Heart right ventricle (tissue), 16 donors: ENCODE measurements at regions not wholly inside any gene's neighbourhood (a gene's known extent, or its start where the extent isn't known, plus 50 kb on each side); places are given as distances from the start of the nearest gene placed in this dataset.

Experiments used
- ATAC-seq, 8 donors: fragments of 200-7000 bp; cut with Tn5 transposase; one replicate each; pipeline ENCODE4 v1.9.1; 2020; ENCODE audit warnings: mild to moderate bottlenecking in 8 of 8, moderate library complexity in 8 of 8, moderate number of reproducible peaks in 1 of 8
- DNase-seq, 2 donors: peaks; one replicate each; pipeline ENCODE4 v3.0.0-alpha.2; 2020
- H3K27ac ChIP-seq, 10 donors: fragments of 200-600 bp; sonication (generic) in 2 of 10; one replicate each; pipeline versions ENCODE4 v1.5.0 to v1.8.0; 2020 to 2022; ENCODE audit warnings: mild to moderate bottlenecking in 3 of 10
- H3K27me3 ChIP-seq, 7 donors: fragments of 200-600 bp; one replicate each; pipeline ENCODE4 v1.8.0; 2021 to 2022; ENCODE audit warnings: mild to moderate bottlenecking in 2 of 7
- H3K36me3 ChIP-seq, 9 donors: fragments of 200-600 bp; sonication (generic) in 1 of 9; one replicate each; pipeline versions ENCODE4 v1.5.0 to v1.8.0; 2020 to 2022; ENCODE audit warnings: mild to moderate bottlenecking in 2 of 9
- H3K4me1 ChIP-seq, 9 donors: fragments of 200-600 bp; sonication (generic) in 1 of 9; one replicate each; pipeline versions ENCODE4 v1.5.0 to v1.8.0; 2020 to 2022; ENCODE audit warnings: mild to moderate bottlenecking in 4 of 9
- H3K4me3 ChIP-seq, 10 donors: fragments of 200-600 bp; sonication (generic) in 2 of 10; one replicate each; pipeline versions ENCODE4 v1.5.0 to v1.8.0; 2020 to 2022; ENCODE audit warnings: mild to moderate bottlenecking in 7 of 10, moderate library complexity in 2 of 10
- H3K9me3 ChIP-seq, 11 donors: fragments of 200-600 bp in 10 of 11; sonication (generic) in 2 of 11; one replicate each; pipeline versions ENCODE4 v1.5.0 to v1.8.0; 2013 to 2022; ENCODE audit warnings: mild to moderate bottlenecking in 2 of 11, control low read depth in 1 of 11, moderate library complexity in 1 of 11
- CTCF ChIP-seq, 9 donors: fragments of 200-600 bp; sonication (generic) in 2 of 9; IDR thresholded peaks; one replicate each; pipeline versions ENCODE4 v1.5.0 to v1.8.0; 2021 to 2022; ENCODE audit warnings: antibody characterized with exemption in 9 of 9, mild to moderate bottlenecking in 5 of 9, moderate library complexity in 1 of 9
- WGBS, 2 donors: extraction: QIAGEN DNeasy Blood & Tissue Kit; methylation state at CpG; one replicate each; pipeline ENCODE4 v1.1.7; 2013; ENCODE audit warnings: inconsistent platforms in 1 of 2; 5-methylcytosine and 5-hydroxymethylcytosine counted together
- intact Hi-C, 10 donors: fragments of 100-400 bp; cut with DNase I; formaldehyde crosslinking; loops; one replicate each; pipeline versions ENCODE4 v1.11.1 to v1.14.2; 2022
- donor health status: Arrhythmogenic right ventricular cardiomyopathy.
- donor health status: ischemic (EF 13 %, LVEDD 7.1; RV severe dilation, severe dysfunction).
- donor health status: healthy with polysubstance abuse.
- donor health status: DM: no; HTN: yes; CAD: no.
- donor health status: DM: no; HTN: no; CAD: no.
- donor health status: ischemic (EF 25% LVEDD 6.9; RV normal size, moderate dysfunction).
- donor health status: ischemic (EF 25% LVEDD 5.7; RV mildly dilated, moderate dysfunction).
- donor health status: healthy.
- donor health status: DM: yes; HTN: yes; CAD: no.
- donor health status: Ischemic cardiomyopathy.
- donor health status: ischemic (EF 35%, LVEDD 5.7; RV mildly dilated, moderate dysfunction).
- donor health status: nonischemic (EF 11% LVEDD 7.7; RV severe dilation, severe dysfunction).
- donor health status: DM: yes; HTN: yes; CAD: no.
- donor health status: PGD.
- donor health status: ischemic (EF 29% LVEDD 5.4; RV normal size, mild dysfunction).
- donor health status: nonischemic (EF 23%, LVEDD 6.1; RV moderate dilation, normal function).

DNA sequence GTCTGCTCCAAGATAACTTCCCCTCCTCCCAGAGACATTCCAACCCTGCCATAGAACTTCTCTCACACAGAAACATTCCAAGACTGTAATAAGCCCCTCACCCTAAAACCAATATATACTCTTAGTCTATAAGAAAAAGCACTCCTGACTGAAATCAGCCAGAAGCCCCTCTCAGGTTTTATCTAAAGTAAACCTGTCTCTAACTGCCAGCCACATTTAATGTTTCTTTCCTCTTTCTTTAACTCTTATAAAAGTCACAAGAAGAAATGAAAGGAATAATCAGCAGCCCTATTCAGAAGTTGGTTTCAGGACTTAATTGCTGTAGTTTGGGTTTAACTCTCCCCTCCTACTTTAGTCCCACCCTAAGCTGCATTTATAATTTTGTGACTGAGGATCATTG is 165.0 kb upstream of the ZCCHC13 start:
- intact Hi-C loops: loop anchor here in 6 of 10 donors (5.0 to 10.0 kb wide), 5 partner anchors 124 to 284 kb away; partner anchors contain the start of gene XIST (in 1 of the 6)

GRCh38 chrX:74133156-74133796 is 170.7 kb upstream of the ZCCHC13 start:
- Histone ChIP-seq H3K36me3 (peaks cover 0 to 7% (median 0%) of the 10 kb centered on the region in 9 donors), H3K9me3 (no peaks in the 10 kb centered on the region), H3K4me3 (no peak overlapping the region), H3K27me3 (peaks cover 0 to 25% (median 0%) of the 10 kb centered on the region in 7 donors), H3K4me1 (no peaks in the 10 kb centered on the region), H3K27ac (no peak overlapping the region)
- intact Hi-C loops: loop anchor here in 8 of 10 donors (2.0 to 10.0 kb wide), 8 partner anchors 116 to 278 kb away; partner anchors contain the start of gene XIST (in 1 of the 8)
- 38 to 41% methylated on average over 5 of the region's 5 CpGs for WGBS, 2 donors
- ATAC-seq (peak in 7 of 8 donors; percentile 49 to 78 (median 70)), DNase-seq (peak in 1 of 2 donors; percentile 13)
- TF ChIP-seq CTCF (IDR thresholded peaks at IDR 0.05): peak; percentile 39 to 85 (median 67)

More for the DNA sequence above, 165.0 kb upstream of the ZCCHC13 start:
- TF ChIP-seq CTCF (IDR thresholded peaks at IDR 0.05): no peak
- Histone ChIP-seq H3K4me1 (no peaks in the 10 kb centered on the region), H3K36me3 (no peaks in the 10 kb centered on the region), H3K27me3 (peaks cover 0 to 16% (median 0%) of the 10 kb centered on the region in 7 donors), H3K9me3 (peaks cover 0 to 8% (median 0%) of the 10 kb centered on the region in 11 donors), H3K4me3 (no peak overlapping the region), H3K27ac (no peak overlapping the region)
- no peak for DNase-seq
- no peak for ATAC-seq

DNA sequence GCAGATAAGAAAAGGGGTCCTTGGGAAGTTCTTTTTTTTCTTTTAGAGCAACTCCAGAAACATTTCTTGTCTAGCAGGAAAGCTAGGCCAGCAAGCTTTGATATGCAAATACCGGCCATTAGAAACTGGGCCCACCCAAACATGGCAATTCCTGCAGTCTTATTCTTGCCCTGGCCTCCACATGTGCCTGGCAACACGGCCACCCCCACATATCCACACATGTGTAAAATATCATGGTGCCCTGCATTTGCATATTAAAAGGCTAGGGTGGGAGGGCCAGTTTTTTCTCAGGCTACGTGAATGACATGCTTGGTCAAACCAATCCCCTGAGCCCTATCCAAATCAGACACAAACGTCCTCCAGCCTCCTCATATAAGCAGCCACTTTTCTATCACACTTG is 171.7 kb upstream of the ZCCHC13 start:
- Histone ChIP-seq H3K4me1 (no peaks in the 10 kb centered on the region), H3K27ac (no peak overlapping the region), H3K9me3 (no peaks in the 10 kb centered on the region), H3K36me3 (peaks cover 0 to 14% (median 0%) of the 10 kb centered on the region in 9 donors), H3K27me3 (peaks cover 0 to 18% (median 0%) of the 10 kb centered on the region in 7 donors), H3K4me3 (no peak overlapping the region)
- TF ChIP-seq CTCF (IDR thresholded peaks at IDR 0.05): no peak
- no peak for ATAC-seq
- intact Hi-C loops: loop anchor here in 8 of 10 donors (2.0 to 10.0 kb wide), 8 partner anchors 115 to 277 kb away; partner anchors contain the start of gene XIST (in 1 of the 8)
- WGBS, 2 donors: 70 to 76% methylated on average over 4 of the region's 4 CpGs
- DNase-seq: no peak

DNA sequence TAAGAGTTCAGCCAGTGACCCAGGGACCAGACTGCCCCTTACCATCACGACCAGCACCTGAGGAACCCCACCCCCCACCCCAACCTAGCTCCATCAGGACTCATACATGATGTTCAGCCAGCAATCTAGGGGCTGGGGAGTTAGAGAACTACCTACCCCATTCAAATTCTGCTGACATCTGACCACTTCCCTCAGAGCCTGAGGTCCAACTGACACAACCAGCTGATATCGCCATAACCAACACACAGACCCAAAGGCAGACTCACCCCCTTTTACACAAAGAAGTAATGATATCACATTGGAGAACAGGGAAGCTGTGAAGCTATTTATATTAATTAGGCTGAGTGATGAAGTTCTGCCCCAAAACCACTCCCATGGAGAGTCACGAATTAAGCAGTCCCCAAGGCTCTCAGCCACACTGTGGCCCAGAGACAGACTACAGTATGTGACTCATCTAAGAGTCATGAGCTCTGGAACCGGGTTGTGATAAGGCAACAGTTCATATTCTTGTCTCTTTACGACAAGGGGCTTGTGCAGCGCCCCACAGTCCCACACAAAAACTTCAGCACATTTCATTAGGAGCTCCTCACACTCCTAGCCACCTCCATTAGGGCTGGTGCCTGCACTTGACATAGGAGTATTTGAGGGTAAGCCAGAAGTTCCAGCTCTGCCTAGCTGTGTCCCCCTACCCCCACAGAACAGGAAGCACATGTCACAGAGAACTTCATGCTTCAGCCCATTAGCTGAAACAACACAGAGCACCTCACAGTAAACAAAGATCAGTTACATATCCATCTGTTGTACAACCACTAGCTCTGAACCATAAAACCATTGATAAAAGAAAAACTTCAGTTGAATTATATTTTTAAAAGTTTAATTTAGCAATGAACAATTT is 184.7 kb upstream of the ZCCHC13 start:
- H3K36me3 ChIP-seq: peaks cover 0 to 38% (median 0%) of the 10 kb centered on the region in 9 donors
- H3K9me3 ChIP-seq: peaks cover 0 to 8% (median 0%) of the 10 kb centered on the region in 11 donors
- H3K4me3 ChIP-seq: no peak overlapping the region
- peaks cover 0 to 12% (median 0%) of the 10 kb centered on the region in 7 donors for H3K27me3 ChIP-seq
- H3K4me1 ChIP-seq: no peaks in the 10 kb centered on the region
- no peak for TF ChIP-seq CTCF (IDR thresholded peaks at IDR 0.05)
- no peak for ATAC-seq
- no peak overlapping the region for H3K27ac ChIP-seq
- WGBS, 2 donors: 79 to 83% methylated on average over 6 of the region's 6 CpGs
- no peak for DNase-seq
- intact Hi-C loops: no loop called here
